ENCODE measurements at regions not wholly inside any gene's neighbourhood (a gene's known extent, or its start where the extent isn't known, plus 50 kb on each side); places are given as distances from the start of the nearest gene placed in this dataset.
"Not testable (repeated sequence)": the region's sequence is repeated elsewhere in the genome, so short reads cannot be mapped to it uniquely, and the experiment has no call there.

DNA sequence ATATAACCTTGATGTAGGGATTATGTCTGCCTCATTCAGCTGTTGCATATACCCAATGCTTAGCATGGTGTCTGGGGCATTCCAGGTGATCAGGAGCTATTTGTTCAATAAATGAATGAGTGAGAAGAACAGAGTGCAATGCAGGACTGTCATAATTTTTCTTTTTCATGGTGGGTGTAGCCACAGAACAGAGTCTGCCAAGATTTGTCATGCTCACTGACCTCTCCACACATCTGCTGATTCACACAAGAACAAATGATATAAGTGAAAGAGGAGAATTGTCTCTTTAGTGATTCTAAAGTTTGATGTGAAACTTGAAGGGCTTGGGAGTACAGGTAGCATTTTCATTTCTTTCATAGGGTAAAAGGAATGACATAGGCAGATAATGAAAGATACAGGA lies 64.4 kb upstream of the TEX13D start:
- Mint-ChIP-seq H3K9me3 (ENCODE audit: unreplicated experiment) (no peaks in the 10 kb centered on the region), H3K27ac (ENCODE audit: unreplicated experiment) (no peak overlapping the region), H3K36me3 (ENCODE audit: low read depth, unreplicated experiment) (no peaks in the 10 kb centered on the region), H3K4me1 (ENCODE audit: unreplicated experiment) (no peaks in the 10 kb centered on the region), H3K27me3 (ENCODE audit: unreplicated experiment) (no peaks in the 10 kb centered on the region), H3K4me3 (ENCODE audit: unreplicated experiment) (no peak overlapping the region)
- TF ChIP-seq, protein P1, sequence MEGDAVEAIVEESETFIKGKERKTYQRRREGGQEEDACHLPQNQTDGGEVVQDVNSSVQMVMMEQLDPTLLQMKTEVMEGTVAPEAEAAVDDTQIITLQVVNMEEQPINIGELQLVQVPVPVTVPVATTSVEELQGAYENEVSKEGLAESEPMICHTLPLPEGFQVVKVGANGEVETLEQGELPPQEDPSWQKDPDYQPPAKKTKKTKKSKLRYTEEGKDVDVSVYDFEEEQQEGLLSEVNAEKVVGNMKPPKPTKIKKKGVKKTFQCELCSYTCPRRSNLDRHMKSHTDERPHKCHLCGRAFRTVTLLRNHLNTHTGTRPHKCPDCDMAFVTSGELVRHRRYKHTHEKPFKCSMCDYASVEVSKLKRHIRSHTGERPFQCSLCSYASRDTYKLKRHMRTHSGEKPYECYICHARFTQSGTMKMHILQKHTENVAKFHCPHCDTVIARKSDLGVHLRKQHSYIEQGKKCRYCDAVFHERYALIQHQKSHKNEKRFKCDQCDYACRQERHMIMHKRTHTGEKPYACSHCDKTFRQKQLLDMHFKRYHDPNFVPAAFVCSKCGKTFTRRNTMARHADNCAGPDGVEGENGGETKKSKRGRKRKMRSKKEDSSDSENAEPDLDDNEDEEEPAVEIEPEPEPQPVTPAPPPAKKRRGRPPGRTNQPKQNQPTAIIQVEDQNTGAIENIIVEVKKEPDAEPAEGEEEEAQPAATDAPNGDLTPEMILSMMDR (IDR thresholded peaks at IDR 0.05; ENCODE audit: unreplicated experiment), result no peak
- no peak for DNase-seq (ENCODE audit: low spot score)

DNA sequence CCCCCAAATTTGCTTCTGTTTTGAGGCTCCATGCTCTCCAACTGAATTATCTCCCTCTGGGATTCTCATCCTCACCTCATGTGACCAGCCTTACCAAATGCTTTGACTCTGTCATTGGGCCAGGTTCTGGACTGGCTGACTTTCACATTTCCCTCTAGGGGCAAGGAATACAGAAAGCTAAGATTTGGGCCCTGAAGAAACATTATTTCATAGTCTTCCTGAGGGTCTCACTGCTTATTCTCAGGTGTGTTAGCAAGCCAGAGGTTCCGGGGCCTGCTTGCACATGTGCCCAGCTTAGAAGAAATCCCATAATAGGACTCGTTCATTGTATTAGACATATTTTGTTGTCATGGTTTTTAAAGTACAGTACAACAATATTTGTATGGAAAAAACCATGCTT lies 62.6 kb upstream of the TEX13D start:
- TF ChIP-seq, protein P1 (IDR thresholded peaks at IDR 0.05; ENCODE audit: unreplicated experiment), result no peak
- Mint-ChIP-seq H3K9me3 (ENCODE audit: unreplicated experiment) (no peaks in the 10 kb centered on the region), H3K27me3 (ENCODE audit: unreplicated experiment) (no peaks in the 10 kb centered on the region), H3K27ac (ENCODE audit: unreplicated experiment) (no peak overlapping the region), H3K36me3 (ENCODE audit: low read depth, unreplicated experiment) (no peaks in the 10 kb centered on the region), H3K4me1 (ENCODE audit: unreplicated experiment) (no peaks in the 10 kb centered on the region), H3K4me3 (ENCODE audit: unreplicated experiment) (no peak overlapping the region)
- DNase-seq (ENCODE audit: low spot score), result no peak

DNA sequence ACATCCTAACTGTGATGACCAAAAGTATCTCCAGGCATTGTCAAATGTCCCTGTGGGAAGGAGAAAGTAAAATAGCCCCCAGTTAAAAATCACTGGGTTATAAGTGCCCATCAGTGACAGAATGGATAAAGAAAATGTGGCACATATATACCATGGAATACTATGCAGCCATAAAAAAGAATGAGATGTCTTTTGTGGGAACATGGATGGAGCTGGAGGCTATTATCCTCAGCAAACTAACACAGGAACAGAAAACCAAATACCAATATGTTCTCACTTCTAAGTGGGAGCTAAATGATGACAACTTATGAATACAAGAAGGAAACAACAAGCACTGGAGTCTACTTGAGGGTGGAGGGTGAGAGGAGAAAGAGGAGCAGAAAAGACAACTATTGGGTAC lies 60.9 kb upstream of the TEX13D start:
- not testable (repeated sequence) for H3K36me3 Mint-ChIP-seq (ENCODE audit: low read depth, unreplicated experiment); H3K9me3 Mint-ChIP-seq (ENCODE audit: unreplicated experiment); H3K27ac Mint-ChIP-seq (ENCODE audit: unreplicated experiment); H3K4me3 Mint-ChIP-seq (ENCODE audit: unreplicated experiment); DNase-seq (ENCODE audit: low spot score); H3K27me3 Mint-ChIP-seq (ENCODE audit: unreplicated experiment); H3K4me1 Mint-ChIP-seq (ENCODE audit: unreplicated experiment)

DNA sequence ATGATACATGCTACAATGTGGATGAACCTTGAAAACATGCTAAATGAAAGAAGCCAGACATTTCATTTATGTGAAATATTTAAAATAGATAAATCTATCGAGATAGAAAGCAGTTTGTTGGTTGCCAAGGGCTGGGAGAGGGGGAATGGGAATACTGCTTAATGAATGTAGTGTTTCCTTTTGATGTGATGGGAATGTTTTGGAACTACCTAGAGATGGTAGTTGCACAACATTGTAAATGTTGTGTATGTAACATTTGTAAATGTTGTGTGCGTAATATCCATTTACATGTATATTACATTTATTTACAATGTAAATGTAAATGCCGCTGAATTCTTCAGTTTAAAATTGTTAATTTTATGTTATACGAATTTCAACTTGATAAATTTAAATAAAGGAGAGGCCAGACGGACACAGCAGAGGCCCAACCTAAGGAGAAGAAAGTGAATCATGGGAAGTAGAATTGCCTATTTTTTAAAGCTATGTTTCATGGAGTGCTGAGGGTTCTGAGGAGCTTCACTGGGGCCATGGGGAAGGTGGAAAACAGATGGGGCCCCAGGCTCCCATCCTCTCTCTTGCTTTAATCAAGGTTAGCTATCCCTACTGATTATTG lies 60.0 kb upstream of the TEX13D start:
- Mint-ChIP-seq H3K4me3 (ENCODE audit: unreplicated experiment) (no peak overlapping the region), H3K9me3 (ENCODE audit: unreplicated experiment) (no peaks in the 10 kb centered on the region), H3K27me3 (ENCODE audit: unreplicated experiment) (no peaks in the 10 kb centered on the region), H3K27ac (ENCODE audit: unreplicated experiment) (no peak overlapping the region), H3K36me3 (ENCODE audit: low read depth, unreplicated experiment) (no peaks in the 10 kb centered on the region), H3K4me1 (ENCODE audit: unreplicated experiment) (no peaks in the 10 kb centered on the region)
- DNase-seq (ENCODE audit: low spot score), result no peak
- TF ChIP-seq, protein P1 (IDR thresholded peaks at IDR 0.05; ENCODE audit: unreplicated experiment), result no peak

DNA sequence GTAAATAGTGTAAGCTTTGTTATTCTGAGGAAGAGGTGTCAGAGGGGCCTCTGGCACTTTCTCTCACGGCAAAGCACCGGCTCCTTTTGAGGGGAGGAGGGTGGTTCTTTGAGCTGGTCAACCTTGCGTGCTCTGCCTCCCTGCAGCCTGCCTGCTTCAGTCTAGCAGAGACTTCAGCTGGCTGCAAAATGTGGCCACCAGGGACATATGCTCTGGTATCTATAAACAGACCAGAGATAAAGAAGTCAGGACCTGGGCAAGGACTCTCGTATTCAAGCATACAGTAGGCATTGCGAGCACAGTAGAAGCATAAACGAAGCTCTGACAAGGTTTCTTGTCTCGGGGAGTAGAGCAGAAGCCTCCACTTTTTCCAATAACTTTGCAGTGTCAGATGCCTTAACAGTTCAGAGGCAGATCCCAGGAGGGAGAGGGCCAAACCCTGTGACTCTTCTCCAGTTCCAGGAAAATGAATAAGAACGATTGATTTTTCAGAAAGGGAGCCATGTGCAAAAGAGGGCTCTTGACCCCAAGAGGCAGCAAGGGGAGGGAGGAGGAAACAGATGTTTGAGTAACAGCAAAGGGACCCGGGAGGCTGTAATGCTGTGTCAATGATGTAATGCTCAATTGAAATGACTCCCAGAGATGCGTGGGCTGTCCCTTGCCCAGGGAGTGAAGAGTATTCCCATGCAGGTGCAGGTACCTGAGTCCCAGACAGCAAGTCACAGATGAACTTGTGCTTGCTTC lies 57.9 kb upstream of the TEX13D start:
- no peak overlapping the region for H3K27ac Mint-ChIP-seq (ENCODE audit: unreplicated experiment)
- H3K36me3 Mint-ChIP-seq (ENCODE audit: low read depth, unreplicated experiment), result no peaks in the 10 kb centered on the region
- no peak for DNase-seq (ENCODE audit: low spot score)
- H3K27me3 Mint-ChIP-seq (ENCODE audit: unreplicated experiment), result no peaks in the 10 kb centered on the region
- H3K9me3 Mint-ChIP-seq (ENCODE audit: unreplicated experiment), result no peaks in the 10 kb centered on the region
- TF ChIP-seq, protein P1 (IDR thresholded peaks at IDR 0.05; ENCODE audit: unreplicated experiment), result no peak
- H3K4me1 Mint-ChIP-seq (ENCODE audit: unreplicated experiment), result no peaks in the 10 kb centered on the region
- H3K4me3 Mint-ChIP-seq (ENCODE audit: unreplicated experiment), result no peak overlapping the region
